HG03196 (cell line): ENCODE measurements at regions not wholly inside any gene's neighbourhood (a gene's known extent, or its start where the extent isn't known, plus 50 kb on each side); places are given as distances from the start of the nearest gene placed in this dataset.
"Not testable (repeated sequence)": the region's sequence is repeated elsewhere in the genome, so short reads cannot be mapped to it uniquely, and the experiment has no call there.

ENCODE experiments used
- ATAC-seq: cut with Tn5 transposase; IDR thresholded peaks from one replicate; pipeline ENCODE4 v1.9.1; 2021; ENCODE audit not compliant: unreplicated experiment

DNA sequence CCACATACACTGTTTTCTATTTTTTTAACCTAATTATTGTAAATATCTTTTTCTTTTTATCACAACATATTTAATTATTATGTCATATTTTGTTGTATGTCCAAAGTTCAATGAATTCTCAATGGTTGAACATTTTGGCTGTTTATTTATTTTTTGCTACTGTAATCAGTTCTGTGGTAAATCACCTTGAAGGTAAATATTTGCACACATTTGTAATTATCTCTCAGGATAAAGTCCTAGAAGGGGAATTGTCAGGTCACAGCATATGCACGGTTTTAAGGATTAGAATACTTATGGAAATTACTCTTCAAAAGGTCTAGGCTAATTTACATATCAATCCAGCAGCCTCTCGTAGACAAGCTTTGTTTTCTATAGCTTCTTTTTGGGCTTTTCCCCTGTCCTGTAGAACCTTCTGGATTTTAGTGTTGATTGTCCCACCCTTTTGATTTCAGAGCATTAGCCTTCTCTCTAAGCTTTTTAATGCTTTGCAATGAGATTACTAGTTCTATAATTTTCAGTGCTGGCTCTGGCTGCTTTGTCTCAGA lies 362.6 kb downstream of the KCNRG start:
- no peak for ATAC-seq

DNA sequence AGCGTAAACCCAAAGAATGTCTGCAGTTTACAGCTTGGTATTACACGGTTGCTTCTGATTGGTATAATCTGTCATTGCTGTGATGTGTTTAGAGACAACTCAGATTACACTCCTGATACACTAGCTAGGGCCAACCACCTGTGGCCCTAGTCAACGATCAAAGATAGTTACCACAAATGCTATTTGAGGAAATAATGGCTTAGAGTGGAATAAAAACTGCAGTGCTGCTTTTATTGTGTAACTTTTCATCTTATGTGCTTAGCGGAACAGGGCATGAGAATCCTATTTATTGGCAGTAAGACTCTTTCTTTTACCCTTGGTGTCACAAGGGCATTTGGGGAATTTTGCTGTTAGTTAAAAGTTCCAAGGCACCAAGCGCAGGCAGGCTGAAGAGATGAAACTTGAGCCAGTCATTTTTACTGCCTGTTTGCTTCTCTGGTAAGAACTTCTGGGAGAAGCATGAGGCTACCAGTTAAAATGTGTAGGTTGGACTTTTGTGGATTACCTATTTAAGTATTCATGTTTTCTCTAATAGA lies 363.3 kb downstream of the KCNRG start:
- ATAC-seq = no peak

DNA sequence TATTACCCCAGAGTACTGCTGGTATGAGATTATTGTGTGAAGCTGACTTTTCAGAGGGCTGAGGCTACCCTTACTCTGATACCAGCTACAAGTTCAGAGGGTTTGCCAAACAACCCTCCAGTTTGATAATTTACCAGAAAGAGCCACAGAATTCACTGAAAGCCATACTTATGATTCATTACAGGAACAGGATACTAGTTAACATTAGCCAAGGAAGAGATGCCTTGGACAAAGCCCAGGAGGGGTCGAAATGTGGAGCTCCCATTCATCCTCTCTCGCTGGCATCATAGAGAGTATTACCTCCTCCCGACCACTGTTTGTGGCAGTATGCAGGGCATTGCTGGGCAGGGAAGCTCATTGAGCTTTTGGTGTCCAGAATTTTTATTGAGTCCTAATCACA lies 364.3 kb downstream of the KCNRG start:
- ATAC-seq = no peak

DNA sequence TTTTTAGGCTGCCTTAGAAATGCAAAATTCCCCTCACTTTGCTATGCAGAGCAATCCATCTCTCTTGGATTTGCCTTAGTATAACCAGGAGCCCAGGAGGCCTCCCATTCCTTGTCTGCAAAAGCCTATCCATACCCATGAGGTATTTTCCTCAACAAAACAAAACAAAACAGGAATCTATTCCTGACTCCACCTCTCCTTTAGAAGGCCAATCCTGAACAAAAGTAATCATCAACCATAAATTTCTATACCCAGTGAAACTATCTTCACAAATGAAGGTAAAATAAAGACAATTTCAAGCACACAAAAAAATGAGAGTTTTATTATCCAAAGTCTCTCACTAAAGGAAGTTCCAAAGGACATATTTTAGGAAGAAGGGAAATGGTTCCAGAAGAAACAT lies 365.7 kb downstream of the KCNRG start:
- ATAC-seq = no peak

DNA sequence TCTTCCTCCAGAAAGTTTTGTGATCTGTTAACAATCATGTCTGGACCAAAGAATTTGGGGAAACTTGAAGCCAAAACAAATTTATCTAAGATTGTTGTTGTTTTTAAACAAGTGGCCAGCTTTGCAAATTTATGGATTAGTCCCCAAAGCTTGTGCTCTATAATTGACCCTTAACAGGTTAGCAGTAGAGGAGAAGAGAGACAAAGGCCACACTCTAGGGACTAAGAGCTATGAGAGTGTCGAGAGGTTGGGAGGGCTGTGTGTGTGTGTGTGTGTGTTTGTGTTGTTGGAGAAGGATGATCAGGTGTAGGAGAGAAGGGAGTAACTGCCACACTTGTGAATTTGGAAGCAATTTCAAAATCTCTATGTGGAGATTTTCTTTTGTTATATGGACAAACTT lies 367.3 kb downstream of the KCNRG start:
- no peak for ATAC-seq

DNA sequence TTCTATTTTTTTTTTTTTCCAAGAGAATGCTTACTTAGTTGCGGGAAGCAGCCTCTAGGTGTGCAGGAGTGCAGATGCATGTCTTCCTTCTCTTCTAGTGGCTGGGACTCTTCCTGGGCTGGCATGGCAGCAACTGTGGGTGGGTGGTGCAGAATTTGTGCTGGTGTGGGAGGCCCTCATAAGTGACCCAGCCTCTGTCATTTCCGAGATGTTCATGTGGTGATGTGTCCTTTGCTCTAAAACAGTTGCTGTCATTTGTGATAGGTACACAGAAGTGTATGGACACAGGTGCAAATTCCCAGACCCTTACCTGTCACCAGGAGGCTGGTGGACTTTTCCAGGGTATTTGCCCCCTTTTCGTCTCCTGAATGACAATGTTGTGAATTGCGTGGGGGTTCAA lies 367.7 kb downstream of the KCNRG start:
- ATAC-seq = no peak

DNA sequence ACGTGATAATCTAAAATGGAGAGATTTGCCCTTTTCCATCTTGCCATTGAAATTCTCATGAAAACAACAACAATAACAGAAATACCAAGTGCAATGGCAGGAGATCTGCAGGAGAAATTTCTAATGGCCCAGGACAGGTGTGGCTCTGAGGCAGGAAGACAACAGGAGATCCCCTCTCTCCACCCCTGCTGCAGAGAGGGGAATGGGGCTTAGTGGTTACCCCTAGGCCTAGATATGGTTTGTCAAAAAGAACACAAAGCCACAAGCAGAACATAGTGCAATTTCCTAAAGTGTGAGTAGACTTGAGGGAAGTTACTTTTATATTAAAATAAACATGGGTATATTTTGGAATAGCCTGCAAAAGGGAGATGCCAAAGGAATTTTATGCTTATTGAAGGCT lies 369.5 kb downstream of the KCNRG start:
- ATAC-seq = no peak

DNA sequence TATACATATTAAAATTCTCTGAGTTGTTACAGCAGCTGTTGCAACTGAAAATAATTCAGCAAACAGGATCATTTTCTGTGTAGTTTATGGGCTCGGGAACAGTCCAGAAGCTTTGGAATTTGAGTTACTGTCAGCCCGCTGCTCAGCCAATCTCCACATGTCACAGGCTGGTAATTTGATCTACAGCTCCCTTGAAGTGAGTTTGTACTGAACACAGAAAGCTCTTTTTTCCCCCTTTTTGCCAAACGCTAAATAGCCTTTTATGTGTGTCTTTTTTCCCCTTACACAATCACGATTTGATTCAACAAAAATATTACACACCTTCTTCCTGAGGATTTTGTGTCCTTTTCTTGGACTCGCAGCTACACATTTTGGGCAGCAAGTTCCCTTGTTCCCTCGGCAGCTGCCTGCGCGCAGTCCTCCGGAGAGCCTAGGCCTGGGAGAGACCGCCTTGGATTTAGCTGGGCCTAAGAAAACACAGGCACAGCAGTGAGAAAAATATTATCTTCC lies 371.4 kb downstream of the KCNRG start:
- ATAC-seq = no peak

DNA sequence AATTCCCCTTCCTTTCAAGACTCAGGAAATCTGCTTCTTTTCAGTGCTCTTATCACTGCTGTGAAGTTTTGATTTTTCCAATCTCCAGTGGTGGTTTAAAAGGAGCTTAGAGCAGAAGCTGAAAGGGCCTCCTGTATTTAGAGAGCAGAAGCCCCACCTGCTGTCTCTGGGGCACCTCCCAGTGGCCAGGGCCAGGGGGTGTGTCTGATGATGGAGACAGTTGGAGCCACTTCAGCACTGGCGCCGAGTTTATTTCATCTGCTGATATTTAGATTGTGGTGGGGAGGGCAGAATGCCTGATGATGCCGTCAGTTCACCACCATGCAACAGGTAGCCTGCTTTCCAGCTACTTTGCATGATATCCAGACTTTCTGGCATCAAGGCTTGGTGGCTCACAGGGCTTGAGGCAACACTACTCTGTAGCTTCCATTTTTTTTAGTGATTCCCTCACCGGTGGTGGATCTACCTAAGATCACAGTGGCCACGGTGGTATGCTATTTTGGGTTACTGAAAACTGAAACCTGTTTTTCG lies 371.9 kb downstream of the KCNRG start:
- ATAC-seq = no peak

DNA sequence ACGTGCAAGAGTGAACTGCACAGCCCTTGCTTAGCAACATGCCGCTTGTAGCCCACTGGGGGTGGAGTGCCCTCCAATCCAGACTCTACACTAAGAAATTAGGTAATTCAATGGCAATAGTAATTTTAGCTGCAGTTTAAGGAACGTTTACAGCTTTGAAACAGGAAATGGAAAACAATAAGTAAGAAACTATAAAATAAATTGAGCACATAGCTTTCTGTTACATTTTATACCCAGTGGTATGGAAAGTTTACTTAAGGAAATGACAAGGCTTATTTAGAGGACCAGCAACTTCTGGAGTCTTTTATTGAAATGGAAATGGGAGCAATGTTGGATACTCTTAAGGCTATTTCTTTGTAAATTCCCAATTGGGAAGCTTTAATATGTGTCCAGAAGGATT lies 373.2 kb downstream of the KCNRG start:
- no peak for ATAC-seq

DNA sequence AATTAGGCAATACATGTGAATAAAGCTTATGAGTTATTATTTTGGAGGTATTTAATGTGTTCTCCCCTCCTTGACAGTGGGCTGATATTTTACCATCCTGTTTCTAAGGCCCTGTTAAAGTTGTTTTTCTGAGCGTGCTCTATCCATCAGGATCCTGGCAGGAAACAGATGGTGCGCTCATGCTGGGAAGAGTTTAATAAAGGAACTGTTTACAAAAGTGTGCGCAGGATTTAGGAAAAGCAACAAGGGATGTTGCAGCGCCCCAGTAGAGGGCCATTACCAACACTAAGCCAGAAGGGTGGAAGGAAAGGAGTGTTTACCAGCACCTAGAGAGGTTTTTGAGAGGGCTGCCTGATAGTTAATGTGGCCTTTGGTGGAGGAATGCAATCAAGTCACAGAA lies 374.5 kb downstream of the KCNRG start:
- no peak for ATAC-seq

DNA sequence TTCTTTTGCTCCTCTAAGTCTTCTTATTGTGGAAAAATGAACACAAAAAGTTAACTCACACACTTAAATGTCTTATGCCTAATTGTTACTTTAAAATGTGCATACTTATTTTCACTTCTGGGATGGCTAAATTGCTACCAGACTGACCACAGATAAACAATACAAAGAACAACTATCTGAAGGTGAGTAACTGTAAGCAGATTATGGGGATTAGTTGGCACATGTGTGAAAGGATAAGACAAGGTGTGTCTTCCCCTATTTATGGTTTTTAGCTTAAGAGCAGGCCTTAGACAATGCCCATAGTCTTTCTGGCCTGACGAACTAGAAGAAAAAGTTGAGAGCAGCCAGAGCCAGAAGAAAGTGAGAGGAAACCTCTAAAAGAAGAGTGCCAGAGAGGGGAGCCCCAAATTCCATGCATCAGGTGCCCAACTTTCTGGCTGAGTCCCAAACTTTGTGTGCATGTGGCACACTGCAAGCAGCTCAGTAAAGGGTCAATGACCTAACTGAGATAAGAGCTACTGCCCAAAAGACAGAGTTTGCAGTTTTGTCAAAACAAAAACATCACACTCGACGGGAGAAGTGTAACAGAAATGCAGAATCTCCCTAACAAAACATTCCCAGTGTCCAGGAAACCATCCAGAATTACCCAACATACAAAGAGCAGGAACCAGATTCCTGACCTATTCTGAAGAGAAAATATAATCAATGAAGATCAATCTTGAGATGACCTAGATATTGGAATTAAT lies 375.4 kb downstream of the KCNRG start:
- no peak for ATAC-seq

DNA sequence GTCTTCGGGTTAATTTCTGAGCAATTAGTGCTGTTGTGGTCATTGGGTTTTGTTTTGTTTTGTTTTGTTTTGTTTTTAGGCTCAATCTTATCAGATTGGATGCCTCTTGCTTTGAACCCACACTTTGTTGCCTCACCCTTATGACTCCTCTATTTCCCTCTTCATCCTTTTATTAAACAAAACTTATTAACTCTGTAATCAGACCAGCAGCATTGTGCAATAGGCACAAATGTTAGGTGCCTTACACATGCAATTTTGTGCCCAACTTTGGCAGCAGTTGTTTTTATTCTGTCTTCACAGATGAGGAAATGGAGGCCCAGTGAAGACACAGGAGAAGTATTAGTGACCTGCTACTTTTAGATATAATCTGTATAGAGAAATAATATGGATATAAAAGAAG lies 377.7 kb downstream of the KCNRG start:
- no peak for ATAC-seq

DNA sequence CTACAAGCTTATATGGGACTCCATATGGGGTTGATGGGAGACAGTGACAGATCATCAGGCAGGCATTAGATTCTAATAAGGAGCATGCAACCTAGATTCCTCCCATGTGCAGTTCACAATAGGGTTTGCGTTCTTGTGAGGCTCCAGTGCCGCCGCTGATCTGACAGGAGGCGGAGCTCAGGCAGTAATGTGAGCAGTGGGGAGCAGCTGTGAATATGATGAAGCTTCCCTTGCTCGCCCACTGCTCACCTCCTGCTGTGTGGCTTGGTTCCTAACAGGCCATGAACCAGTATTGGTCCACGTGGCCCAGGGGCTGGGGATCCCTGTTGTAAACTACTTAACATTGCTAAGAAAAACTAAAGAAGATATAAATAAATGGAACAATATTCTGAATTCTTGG lies 378.4 kb downstream of the KCNRG start:
- no peak for ATAC-seq

DNA sequence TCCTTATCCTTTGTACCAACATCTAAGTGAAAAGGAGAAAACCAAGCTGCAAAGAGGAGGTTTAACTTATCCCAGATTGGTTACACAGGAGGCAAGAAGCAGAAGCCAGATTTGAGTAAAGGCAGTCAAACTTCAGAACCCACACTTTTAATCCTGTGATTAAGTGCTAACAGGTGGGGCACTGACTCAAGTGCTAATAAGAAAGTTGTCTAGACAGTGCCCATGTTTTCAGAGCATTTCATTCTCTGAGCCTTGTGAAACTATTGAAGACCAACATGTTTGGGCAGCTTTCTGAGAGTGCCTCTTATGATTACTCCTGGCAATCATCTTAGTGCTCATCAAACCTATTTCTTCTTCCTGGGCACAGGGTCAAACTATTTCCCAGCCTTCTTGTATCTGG lies 380.8 kb downstream of the KCNRG start:
- ATAC-seq = no peak

DNA sequence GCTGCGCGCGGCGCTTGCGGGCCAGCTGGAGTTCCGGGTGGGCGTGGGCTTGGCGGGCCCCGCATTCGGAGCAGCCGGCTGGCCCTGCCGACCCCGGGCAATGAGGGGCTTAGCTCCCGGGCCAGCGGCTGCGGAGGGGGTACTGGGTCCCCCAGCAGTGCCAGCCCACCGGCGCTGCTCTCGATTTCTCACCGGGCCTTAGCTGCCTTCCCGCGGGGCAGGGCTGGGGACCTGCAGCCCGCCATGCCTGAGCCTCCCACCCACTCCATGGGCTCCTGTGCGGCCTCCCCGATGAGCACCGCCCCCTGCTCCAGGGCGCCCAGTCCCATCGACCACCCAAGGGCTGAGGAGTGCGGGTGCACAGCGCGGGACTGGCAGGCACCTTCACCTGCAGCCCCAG lies 381.4 kb downstream of the KCNRG start:
- ATAC-seq = not testable (repeated sequence)

DNA sequence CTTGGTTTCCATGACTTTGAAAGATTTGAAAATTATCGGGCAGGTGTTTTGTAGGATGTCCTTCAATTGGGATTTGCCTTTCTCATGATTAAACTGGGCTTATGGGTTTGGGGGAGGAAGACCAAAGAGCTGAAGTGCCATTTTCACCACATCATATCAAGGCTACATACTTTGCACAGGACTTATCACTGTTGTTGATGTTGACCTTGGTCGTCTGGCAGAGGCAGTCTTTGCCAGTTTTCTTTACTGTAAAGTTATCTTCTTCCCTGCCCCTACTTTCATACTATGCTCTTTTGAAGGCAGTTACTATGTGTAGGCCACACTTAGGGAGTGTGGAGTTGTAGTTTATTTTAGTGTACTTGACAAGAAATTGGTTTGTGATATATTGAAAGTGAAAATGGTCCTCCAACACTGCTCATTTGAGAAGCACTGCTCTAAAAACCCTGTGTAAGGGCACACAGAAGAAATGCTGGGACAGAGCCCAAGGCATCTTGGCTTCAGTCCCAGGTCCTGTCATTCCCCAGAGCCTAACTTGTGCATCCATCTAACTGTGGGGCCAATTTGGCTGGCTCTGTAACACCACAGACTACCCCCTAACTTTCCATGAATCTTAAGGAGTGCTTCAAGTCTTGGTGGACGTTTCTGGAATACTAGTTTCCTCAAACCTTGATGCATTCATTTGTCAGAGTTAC lies 384.9 kb downstream of the KCNRG start:
- no peak for ATAC-seq

DNA sequence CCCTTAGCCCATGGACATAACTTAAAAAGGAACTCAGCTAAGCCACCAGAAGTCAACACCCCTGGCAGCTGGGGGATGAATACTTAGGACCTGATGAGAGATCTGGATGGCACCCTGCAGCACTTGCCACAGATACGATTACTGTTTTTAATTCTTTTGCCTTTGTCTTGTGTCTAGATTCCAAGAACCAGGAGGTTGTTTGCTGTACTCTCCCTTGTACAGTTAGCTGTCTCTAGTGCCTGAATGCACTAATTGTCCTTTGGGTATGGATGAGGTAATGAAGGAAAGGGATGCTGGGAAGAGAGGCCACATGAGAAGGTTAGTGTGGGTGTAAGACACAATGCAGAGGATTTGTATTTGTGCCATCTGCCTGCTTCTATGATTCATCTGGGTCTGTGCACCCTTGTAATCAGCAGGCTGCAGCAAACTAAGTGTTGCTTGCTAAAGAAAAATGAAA lies 385.8 kb downstream of the KCNRG start:
- ATAC-seq = no peak

DNA sequence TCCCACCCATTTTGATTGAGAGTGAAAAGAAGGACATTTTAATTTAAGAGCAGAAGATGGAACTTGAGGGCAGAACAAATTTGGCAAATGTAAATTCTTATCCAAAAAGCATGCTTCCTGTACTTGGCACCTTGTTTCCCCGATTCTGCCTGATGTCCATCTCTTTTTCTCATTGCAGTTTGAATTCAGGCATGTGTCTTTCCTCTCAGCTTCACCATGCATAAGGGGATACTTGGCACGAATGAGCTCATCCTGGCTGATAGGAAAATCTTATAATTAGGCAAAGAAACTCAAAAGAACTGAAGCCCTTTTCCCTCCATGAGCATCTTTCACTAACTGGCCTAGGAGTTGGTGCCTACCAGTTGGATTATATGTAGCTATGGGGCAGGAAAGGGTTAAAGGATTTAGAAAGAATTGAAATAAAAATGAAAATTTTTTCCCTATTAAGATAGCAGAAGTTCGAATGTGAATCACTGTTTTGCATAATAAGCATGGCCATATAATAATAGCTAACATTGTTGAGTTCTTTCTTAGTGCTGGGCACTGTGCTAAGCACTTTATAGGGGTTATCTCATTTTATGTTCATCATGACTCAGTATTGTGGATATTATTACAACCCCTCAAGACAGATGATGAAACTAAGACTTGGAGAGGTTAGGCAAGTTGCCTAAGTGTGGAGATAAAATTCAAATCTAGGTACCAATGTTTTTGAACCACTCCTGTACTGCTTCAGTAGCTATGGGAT lies 386.6 kb downstream of the KCNRG start:
- ATAC-seq = no peak

DNA sequence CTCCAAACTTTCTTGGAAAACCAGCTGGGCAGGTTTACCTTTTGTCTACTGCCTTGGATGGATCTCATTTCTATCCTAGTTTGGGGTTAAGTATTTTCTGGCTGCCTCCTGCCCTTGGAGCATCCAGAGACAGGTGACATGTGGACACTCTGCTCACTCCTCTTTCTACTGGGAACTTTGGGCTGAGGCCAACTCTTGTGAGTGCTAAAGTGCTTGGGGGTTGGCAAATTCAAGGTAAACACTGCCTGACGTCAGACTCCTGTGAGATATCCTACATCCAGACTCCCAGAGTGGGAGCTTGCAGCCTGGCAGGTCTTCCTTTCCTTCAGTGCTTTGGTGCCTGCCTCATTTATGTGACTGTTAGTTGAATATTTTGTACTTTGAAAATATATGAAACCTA lies 388.1 kb downstream of the KCNRG start:
- ATAC-seq = no peak

DNA sequence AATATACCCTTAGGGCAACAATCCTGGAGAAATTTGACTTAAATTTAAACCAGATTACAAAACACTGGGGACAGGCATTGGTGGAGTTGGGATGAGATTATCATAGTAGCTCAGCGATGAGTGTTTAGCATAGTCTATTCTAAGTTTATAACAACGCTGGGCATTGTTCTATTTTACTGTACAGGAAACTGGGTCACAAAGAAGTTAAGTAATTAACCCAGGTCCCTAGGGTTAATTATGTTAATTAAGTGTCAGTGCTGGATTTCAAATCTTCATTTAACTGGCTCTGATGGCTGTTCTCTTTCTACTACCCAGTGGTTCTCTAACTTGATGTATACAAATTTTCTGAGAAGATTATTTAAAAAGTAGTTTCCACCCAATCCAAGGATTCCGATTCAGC lies 388.9 kb downstream of the KCNRG start:
- no peak for ATAC-seq
